Fibroblast of skin of right biceps (primary cell): ENCODE measurements at regions not wholly inside any gene's neighbourhood (a gene's known extent, or its start where the extent isn't known, plus 50 kb on each side); places are given as distances from the start of the nearest gene placed in this dataset.
"Not testable (repeated sequence)": the region's sequence is repeated elsewhere in the genome, so short reads cannot be mapped to it uniquely, and the experiment has no call there.

Experiments
- DNase-seq: peaks from one replicate; pipeline ENCODE4 v3.0.0-alpha.2; 2013

GRCh38 chr13:73833325-73834070 lies 300.7 kb downstream of the KLF12 start:
- peak; percentile 12 for DNase-seq

GRCh38 chr13:73832825-73833224 lies 301.4 kb downstream of the KLF12 start:
- no peak for DNase-seq

DNA sequence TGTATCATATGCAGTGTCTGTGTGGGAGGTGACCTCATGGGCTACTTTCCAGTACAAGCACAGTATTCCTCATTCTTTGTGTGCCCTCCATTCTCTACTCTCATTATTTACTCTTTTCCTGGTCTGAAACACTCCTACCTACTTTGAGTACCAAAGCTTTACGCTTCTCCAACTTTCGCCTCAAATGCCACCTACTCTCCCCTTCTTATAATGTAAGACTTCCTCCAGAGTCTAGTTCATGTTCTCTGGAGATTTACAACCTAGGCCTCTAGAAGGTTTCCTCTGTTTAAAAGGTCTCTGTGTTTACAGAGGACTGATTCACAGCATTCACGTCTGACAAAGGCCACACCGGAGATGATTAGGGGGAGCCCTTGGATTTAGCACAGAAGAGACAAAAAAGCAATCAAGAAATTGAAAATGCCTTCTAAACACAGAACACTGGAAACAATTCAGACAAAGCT lies 302.0 kb downstream of the KLF12 start:
- DNase-seq: no peak

GRCh38 chr13:73829416-73829815 lies 304.8 kb downstream of the KLF12 start:
- no peak for DNase-seq

GRCh38 chr13:73828811-73829210 lies 305.4 kb downstream of the KLF12 start:
- DNase-seq: no peak

GRCh38 chr13:73827434-73827833 lies 306.8 kb downstream of the KLF12 start:
- DNase-seq: no peak

GRCh38 chr13:73825143-73825542 lies 309.1 kb downstream of the KLF12 start:
- no peak for DNase-seq

- DNase-seq: no peak
Measured at GRCh38 chr13:73822668-73823592, 311.3 kb downstream of the KLF12 start.

DNA sequence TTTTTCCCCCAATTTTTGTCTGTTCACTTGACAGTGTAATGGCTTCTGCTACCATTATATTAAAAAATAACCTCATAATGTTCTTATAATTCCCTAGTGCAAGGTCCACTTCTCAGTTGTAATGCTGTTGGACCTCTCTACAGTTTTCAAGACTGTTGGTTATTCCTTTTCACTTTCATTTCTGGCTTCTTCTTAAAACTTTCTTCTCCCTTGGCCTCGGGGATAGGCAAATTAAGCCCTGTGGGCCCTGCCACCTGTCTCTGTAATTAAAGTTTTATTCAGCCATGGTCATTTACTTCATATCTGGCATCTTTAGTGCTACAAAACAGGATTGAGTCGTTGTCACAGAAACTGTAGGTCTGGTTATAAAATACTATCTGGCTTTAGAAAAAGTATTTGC lies 313.5 kb downstream of the KLF12 start:
- DNase-seq: no peak

GRCh38 chr13:73820285-73820684 lies 313.9 kb downstream of the KLF12 start:
- no peak for DNase-seq

DNA sequence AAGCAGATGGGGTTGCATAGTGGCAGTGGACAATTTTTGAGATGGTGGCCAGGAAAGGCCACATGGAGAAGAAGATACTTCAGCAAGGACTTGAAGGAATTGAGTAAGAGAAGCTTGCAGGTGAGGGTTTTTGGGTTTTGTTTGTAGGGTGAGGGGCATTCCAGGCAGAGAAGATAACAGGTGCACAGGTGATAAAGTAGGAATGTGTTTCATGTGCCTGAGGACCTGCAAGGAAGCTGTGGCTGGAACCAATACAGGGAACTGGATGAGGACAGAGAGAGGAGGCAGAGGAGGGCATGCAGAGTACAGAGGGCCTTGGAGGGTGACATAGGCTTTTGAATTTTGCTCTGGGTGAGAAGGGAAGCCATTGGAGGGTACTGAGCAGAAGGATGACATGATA lies 314.5 kb downstream of the KLF12 start:
- no peak for DNase-seq

DNA sequence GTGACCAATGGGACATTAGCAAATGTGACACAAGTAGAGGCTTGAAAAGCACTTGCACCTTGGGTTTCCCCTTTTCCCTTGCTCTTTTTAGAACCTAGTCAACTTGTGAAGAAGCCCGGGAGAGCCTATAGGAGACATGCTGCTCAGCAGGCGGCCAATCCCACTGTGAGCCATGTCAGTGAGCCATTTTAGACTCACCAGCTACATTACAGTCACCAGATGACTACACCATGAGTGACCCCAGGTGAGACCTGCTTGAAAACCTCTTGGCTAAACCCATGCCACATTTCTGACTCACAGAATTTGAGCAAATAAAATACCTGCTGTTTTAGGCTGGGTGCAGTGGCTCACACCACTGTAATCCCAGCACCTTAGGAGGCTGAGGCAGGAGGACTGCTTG lies 317.5 kb downstream of the KLF12 start:
- DNase-seq: no peak

- DNase-seq: no peak
Measured at GRCh38 chr13:73815796-73816195, 318.4 kb downstream of the KLF12 start.

GRCh38 chr13:73810647-73811046 lies 323.6 kb downstream of the KLF12 start:
- DNase-seq: peak; percentile 14

GRCh38 chr13:73809561-73809960 lies 324.6 kb downstream of the KLF12 start:
- DNase-seq: peak; percentile 19

DNA sequence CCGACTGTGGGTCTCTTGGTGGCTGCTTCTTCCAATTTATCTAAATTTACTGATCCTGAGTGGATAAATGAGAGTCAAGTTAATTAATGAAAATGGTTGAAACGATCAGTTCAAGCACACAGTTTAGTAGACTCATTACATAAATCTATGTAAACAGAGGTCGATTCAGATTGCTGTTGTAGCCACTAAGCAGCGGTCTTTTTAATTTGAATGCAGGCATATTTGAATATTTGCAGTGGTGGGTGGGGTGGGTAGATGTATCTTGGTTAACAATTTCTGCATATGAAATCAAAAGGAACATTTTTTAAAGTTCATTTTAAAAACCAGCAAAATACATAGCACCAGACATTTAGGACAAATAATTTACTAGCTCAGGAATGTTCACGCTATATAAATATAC lies 325.9 kb downstream of the KLF12 start:
- DNase-seq: no peak

DNA sequence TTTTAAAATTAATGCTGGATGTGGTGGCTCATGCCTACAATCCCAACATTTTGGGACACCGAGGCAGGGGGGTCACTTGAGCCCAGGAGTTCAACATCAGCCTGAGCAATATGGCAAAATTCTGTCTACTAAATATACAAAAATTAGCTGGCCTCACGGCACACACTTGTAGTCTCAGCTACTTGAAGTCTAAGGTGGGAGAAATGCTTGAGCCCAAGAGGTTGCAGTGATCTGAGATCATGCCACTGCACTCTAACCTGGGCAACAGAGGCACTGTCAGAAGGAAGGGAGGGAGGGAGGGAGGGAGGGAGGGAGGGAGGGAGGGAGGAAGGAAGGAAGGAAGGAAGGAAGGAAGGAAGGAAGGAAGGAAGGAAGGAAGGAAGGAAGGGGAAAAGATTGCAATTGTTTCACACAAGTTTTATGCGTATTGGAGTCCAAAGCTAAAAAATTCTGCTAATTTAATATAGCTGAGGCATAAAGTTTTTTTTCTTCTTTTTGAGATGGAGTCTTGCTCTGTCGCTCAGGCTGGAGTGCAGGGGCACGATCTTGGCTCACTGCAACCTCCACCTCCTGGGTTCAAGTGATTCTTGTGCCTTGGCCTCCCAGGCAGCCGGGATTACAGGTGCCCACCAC lies 328.8 kb downstream of the KLF12 start:
- not testable (repeated sequence) for DNase-seq

GRCh38 chr13:73803997-73804396 lies 330.2 kb downstream of the KLF12 start:
- DNase-seq: peak; percentile 72

DNA sequence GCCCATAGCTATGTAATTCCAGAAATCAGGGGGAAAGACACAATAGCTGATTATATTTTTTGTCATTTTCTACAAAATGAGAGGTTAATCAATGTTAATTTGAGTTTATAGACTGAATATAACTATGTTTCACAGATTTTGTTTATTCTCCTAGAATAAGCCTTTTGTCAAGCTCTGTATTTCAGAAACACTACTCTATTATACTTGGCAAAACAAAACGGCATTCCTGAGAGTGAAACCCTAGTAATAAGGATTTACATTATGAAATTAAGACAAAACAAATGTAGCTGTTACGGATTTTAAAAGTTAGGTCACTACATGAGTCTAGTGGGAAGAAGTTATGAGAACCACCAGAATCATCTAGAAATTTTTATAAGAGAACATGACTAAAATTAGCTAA lies 334.2 kb downstream of the KLF12 start:
- no peak for DNase-seq

DNA sequence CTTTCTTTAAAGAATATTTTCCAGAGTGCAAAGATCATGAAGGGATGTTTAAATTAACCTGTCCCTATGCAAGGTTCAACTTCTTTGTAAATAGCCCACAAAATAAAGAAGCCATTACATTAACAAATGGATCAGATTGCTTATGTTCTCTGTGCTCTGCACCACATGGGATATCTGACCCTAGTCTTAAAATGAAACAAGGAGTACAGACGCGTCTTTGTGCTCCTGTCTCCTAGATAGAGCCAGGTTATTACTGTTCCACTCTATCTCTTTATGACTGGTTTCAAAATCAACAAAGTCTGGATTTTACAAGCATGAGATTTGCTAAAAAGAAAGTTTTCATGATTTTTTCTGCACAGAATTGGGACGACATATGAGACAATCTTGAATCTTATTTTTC lies 339.4 kb downstream of the KLF12 start:
- no peak for DNase-seq

DNA sequence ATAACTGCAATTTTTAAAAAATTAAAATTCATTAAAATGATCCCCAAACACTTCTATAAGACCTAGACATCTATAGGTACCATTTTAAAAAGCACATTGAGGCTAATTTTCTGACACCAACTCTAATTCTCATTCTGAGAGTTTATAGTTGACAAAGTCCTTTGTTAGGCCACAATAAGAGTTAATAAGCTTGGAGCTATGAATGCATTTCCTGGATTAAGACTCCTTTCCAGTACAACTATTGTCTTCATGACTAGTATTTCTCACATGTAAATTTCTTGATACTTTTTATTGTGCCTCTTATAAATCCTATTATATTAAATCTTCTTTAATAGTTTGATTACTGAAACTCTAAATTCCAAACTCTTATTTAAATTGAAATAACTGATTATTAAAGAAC lies 340.8 kb downstream of the KLF12 start:
- no peak for DNase-seq

GRCh38 chr13:73792796-73793195 lies 341.4 kb downstream of the KLF12 start:
- DNase-seq: no peak
